ENCODE measurements at regions not wholly inside any gene's neighbourhood (a gene's known extent, or its start where the extent isn't known, plus 50 kb on each side); places are given as distances from the start of the nearest gene placed in this dataset.
"Not testable (repeated sequence)": the region's sequence is repeated elsewhere in the genome, so short reads cannot be mapped to it uniquely, and the experiment has no call there.

DNA sequence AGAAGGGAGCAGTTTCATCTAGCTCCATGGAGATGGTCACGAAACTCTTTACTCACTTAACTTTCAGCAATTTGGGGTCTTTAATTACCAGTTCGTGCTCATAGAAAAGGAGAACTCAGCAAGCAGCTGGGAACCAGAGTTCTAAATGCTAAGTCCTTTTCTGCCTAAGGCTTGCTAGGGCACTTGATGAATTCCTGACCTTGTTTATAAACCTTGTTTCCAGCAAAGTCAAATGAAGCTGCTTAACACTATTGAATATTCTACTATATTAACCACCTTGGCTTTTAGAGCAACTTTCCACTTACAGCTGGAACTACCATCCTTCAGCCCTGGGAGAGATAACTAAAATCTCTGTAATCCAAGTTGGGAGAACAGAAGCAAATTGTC lies 79.5 kb upstream of the TSC22D2 start:
- no peak for DNase-seq (ENCODE audit: low read depth)

DNA sequence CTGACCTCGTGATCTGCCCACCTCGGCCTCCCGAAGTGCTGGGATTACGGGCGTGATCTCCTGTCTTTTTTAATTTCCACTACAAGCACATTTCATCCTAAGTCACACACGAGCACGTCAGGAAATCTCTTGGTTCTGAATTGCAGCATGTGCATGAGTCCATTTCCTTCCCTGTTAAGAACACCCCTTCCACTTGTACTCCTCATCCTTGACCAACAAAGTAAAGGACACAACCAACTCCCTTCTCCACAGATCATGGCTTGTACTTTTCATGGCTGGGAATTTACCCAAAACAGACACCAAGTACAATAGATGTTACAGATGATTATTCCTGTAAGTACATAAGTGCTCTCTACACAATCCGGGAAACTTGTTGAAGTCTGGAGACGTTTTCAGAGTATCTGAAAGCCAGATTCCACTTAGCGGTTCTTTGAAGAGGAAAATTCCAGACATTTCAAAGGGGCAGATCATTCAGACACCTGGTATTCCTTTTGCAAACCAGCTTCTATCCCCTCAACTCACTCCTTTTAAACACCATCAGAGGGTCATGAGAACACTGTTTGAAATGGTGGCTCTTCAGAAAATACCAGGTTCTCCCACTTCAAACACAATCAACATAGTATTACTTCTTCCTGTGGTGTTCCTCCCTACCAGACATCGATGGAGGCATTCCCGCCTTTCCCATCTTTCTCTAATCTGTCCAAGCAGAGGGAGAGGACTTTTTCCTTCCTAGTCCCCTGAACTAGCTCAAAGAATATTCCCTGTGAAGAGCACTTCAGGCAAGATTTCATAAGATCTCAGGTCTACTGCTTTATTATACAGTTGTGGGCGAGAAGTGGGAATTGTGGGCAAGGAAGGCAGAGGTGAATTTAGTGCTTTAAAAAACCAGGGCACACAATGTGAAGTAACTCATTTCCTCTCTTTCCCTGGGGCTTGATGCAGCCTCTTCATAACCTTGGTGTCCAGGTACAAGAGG lies 80.1 kb upstream of the TSC22D2 start:
- DNase-seq (ENCODE audit: low read depth) = no peak

DNA sequence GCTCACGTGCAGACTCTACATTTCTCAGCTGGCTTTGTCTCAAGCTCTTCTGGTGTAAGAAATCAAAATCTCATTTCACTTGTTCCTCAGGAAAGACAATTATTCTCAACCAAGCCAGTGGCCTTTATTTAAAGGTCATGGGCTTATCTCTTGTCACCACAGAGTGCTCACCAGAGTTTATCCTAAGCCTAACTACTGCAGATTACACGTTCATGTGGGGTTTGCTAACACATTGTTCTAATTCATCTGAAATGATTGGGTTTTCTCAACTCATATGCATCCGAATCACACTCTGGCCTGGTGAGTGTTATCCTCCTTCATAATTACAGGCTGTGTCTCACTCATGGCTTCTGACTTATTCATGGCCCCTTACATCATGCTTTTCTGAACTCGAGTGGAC lies 83.3 kb upstream of the TSC22D2 start:
- no peak for DNase-seq (ENCODE audit: low read depth)

DNA sequence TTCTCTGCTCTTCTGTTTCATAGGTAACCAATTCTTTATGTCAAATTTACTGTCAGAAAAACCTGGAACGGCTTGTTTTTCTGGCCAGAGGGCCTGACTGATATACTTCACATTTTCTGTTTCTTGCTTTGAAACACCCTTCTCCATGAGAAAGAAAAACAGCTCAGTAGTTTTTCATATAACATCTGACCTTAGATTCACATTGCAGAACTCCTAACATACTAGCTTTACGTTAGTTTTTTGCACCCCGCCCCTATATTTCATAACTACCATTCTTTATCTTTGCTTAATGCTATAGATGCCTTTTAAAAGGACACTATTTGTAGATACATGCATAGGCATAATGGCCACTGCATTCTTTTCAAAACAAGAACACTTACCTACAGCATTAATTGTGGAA lies 83.9 kb upstream of the TSC22D2 start:
- no peak for DNase-seq (ENCODE audit: low read depth)

DNA sequence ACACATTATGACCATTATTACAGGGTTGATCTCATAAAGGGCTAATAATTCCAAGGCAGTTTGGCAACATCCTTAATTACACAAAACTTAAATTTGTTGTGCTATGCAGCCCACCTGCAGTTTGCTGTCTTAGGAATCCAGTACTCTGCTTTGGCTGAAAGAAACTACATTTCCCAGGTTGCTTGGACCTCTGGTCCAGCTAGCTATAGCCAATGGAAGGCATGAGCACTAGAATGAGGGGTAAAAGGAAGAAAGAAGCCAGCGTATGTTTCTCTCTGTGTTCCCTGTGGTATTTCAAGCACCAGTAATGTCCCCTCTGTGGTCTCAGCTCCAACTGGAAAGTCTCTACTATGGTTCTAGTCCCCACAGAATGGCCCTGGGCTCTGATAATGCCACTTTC lies 84.3 kb upstream of the TSC22D2 start:
- DNase-seq (ENCODE audit: low read depth) = no peak

DNA sequence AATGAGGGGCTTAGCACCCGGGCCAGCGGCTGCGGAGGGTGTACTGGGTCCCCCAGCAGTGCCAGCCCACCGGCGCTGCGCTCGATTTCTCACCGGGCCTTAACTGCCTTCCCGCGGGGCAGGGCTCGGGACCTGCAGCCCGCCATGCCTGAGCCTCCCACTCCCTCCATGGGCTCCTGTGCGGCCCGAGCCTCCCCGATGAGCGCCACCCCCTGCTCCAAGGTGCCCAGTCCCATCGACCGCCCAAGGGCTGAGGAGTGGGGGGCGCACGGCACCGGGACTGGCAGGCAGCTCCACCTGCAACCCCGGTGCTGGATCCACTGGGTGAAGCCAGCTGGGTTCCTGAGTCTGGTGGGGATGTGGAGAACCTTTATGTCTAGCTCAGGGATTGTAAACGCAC lies 85.0 kb upstream of the TSC22D2 start:
- DNase-seq (ENCODE audit: low read depth) = not testable (repeated sequence)

DNA sequence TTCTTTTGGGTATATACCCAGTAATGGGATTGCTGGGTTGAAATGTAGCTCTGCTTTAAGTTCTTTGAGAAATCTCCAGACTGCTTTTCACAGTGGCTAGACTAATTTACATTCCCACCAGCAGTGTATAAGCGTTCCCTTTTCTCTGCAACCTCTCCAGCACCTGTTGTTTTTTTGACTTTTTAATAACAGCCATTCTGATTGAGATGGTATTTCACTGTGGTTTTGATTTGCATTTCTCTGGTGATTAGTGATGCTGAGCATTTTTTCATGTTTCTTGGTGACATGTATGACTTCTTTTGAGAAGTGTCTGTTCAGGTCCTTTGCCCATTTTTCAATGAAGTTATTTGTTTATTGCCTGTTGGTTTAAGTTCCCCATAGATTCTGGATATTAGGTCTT lies 87.1 kb upstream of the TSC22D2 start:
- DNase-seq (ENCODE audit: low read depth) = not testable (repeated sequence)

DNA sequence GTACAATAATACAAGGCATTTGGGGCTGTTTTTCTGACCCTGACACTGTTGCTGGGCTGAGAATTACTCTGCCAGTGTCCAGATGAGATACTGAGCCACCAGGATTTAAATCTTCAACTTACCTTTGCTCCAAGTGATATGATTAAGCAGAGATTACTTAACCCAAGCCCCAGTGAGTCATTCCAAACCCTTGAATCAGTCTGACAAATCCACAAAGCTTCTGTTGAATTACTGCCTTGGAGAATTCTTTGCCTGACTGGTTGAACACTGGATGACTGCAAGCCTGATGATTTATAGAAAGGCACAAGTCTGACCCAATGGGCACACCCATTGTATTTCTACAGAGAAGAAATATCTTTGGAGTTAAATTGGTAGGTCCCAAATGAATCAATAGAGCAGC lies 88.2 kb upstream of the TSC22D2 start:
- DNase-seq (ENCODE audit: low read depth) = peak; percentile 96

DNA sequence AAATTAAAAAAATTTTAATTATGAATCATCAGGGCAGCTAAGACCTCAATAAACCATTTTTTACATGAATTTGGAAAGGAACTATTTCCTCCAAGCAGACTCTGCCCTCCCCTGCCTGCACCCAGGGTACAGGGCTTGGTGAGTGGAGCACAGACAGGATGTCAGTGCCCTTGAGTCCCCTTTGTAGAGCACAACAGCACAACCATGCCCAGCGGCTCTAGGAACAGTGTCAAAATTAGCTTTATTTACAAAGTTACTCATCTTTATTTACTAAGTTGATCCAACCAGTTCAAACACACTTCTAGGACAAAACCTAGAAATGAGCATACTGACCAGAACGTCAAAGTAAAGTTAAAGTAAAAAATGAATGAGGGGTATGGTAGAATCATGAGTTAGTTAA lies 90.6 kb upstream of the TSC22D2 start:
- DNase-seq (ENCODE audit: low read depth) = no peak

DNA sequence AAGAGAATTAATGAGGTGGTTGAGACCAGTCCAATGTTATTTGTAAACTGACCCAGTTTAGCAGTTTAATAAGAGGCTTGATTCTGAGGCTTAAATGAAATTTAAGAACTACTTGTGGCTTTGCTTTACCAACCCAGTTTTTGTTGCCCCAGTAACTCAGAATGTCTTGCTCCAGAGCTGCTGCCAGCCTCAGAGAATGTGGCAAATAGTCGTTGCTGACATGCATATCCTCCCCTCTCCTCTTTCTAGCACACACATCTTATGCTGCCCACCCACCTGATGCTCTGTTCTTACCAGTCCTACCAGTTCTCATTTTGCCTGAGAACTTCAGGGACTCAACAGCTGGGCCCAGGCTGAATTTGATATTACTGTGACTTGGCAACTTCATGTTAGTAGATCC lies 92.4 kb upstream of the TSC22D2 start:
- DNase-seq (ENCODE audit: low read depth) = no peak

DNA sequence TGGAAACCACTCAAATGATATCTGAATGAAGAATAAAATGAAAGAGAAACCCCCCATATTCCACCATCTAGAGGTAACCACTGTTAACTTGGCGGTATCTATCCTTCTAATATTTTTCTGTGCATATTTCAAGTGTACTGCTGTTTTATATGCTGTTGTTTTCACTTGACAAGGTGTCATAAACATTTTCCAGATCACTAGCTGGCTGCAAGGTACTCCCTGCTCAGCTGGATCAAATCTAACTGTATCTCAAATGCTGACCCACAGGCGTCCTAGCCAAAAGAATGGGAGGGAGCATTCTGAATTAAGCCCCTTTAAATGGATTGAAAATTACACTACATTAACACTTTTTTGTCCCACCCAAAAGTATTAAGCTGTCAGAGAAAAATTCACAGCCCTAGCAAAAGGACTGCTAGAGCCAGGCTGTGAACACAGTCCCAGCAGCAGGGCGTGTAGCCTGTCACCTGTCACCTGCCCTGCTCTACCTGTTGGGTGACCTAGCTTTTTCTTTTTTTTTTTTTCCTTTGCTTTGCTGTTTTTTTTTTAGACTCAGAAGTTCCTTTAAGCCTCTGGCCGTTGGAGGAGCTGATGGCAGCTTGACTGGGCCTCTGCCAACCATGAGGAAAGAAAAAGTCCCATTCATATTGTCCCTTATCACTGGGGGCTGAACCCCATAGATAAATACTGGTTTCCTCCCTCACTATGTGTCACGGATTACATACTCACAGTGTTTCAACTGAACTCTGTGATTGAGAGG lies 93.7 kb upstream of the TSC22D2 start:
- DNase-seq (ENCODE audit: low read depth) = no peak

DNA sequence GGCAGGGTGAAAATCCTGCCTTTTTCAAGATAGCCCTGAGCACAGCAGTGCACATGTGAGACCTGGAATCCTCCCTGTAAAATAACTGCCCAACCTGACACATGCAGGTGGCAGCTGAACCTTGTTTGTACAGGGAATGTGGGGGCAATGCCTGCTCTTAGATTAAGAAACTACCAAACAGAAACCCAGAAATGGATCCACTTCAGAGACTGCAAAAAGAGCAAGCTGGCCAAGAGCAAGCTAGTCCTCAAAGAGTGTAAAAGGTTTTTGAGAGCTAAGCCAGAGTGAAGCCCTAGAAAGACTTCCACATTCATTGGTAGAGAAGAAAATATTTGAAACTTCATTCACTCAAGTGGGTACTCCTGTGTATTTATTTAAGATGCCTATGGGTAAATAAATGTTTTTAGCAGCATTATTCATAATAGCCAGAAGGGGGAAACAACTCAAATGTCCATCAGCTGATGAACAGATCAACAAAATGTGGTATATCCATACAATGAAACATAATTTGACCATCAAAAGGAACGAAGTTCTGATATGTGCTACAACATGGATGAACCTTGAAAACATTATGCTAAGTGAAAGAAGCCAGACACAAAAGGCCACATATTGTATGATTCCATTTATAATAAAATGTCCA lies 96.0 kb upstream of the TSC22D2 start:
- DNase-seq (ENCODE audit: low read depth) = no peak

DNA sequence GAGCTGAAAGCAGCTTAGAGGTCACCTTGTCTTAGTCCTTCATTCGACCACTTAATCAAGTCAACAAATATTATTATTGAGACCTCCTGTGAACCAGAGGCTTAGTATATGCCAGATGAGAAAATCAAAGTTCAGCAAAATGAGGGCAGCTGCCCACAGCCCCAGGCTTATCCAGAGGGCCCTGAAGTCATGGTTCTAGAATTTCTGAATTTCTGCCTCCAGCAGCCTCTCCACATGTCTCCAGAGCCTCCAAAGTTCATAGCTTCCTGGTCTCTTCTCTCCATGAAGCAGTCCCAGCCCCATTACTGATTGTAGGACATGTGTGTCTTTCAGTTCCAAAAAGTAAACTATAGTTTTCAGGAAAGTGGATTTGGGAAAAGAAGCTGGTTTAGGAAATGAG lies 96.9 kb upstream of the TSC22D2 start:
- DNase-seq (ENCODE audit: low read depth) = no peak

DNA sequence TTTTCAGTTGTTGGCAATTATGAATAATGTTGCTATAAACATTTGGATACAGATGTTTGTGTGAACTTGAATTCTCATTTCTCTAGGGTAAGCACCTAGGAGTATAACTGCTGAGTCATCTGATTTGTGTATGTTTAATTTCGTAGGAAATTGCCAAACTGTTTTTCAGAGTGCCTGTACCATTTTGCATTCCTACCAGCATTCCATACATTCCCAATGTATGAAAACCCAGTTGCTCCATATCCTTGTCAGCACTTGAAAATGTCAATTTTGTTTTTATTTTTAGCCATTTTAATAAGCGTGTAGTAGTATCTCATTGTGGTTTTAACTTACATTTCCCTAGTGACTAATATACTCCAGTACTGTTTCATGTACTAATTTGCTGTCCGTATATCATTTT lies 98.5 kb upstream of the TSC22D2 start:
- peak; percentile 79 for DNase-seq (ENCODE audit: low read depth)

DNA sequence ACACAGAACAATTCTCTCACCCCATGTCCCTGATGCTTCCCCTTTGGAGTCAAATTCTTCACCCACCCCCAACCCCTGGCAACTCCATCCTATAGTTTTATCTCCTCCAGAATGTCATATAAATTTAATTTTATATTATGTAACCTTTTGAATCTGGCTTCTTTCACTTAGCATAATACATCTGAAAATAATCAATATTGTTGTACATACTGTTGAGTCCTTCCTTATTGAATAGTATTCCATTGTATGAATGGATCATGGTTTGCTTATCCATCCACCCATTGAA lies 98.9 kb upstream of the TSC22D2 start:
- no peak for DNase-seq (ENCODE audit: low read depth)

DNA sequence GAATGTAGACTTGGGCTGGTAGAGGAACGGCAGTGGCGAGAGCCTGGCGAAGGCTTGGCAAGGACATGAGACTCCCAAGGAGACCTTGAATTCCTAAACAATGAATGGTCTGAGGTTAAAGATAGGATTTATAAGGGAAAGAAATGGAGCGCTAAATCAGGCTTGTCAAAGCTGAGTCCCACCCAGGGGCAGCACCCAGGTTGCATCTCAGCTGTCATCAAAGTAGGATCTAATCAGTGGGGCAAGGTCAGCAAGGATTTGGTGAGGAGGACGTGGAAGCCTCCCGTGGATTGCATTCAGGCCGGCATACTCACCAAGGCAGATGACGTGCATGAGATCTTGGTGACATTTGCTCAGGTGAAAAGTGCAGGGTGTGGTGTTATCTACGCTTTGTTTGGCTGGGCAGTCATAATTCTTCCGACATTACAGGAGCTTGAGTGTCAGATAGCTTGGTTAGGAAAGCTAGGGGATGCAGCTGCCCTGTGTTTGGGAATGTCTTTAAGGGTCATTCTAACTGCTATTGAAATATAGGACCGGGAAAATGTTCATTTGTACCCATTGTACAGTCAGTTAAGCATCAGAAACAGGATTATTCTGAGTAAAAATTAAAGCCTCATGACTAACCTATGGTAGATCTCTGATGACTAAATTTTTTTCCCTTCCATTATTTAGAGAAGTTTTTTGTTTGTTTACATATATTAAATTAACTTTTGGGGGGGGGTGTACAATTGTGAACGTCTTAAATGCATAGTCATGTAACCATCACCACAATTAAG lies 99.4 kb upstream of the TSC22D2 start:
- DNase-seq (ENCODE audit: low read depth) = peak; percentile 46

DNA sequence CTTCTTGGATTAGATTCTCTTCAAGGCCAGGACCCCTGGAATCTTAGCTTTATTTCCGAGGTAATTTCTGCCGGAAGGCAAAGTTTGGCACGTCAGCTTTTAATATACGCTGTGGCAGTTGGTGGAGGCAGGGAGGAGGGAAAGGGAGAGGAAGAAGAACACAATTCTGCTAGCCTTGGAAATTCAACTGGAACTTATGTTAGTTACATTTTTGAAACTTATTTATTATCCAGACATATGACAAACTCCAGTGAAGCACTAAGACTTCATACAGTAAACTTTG lies 100.1 kb upstream of the TSC22D2 start:
- no peak for DNase-seq (ENCODE audit: low read depth)

DNA sequence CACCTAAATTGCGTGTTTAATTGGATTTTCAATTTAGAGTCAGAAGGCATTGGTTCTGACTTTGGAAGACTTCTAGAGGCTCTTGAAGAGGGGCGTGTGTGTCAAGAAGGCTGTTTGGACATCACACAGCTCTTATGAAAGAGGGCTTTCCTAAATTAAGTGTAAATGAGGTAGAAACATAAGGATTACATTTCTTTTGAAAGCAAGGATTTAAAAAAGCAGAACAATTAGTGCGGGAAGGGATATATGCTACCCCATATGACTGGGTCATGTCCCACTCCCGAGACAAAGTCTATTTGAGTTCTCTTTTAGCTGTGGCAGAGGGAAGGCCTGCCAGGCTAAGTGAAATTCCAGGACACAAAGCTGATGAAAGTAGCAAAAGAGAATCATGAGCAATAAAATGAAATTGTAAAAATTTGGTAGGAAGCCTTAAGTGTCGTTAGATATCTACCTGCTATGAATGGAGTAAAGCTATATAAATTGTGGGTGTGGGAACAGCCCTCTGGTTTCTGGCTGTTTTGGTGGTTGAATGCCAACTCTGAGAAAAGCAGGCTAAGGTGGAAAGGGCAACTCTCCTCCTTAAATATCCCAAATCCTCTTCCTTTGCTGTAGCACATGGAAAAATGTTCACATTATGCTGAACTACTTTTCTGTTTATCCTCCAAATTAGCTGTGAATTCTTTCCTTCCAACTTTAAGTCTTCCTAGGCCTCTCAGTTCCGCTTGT lies 100.6 kb upstream of the TSC22D2 start:
- no peak for DNase-seq (ENCODE audit: low read depth)

DNA sequence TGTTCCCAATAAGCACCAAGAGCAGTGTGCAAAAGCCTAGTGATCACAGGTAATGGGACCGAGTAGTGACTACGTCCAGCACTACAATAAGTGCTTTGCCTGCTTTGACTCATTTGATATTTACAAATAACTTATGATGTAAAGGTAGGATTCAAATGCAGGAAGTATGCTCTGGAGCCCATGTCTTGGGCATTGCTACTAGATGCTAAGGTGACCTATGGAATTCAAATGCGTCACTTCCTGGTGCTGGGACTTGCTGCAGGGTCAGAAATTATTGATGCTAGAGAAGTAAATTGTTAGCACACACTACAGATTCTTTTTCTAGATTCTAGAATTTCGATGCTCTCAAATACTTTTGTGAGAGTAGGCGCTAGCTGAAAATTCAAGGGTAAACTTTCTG lies 101.2 kb upstream of the TSC22D2 start:
- no peak for DNase-seq (ENCODE audit: low read depth)

DNA sequence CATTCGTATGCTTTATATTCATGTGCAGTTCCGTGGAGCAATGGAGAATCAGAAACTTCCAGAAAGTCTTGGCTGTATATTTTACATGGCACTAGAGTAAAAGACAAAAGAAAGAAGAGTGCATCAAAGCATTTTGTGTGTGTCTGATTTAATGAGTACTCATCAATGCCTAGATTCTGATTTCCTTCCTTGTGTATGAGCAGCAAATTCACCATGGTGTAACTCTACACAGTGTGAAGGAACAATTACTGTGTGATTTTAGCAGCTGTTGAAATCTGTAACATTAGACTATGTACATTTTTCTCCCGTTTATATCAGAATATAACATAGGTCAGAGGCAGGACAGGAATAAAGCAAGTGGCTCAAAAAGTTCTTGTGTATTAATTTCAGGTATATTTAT lies 102.0 kb upstream of the TSC22D2 start:
- no peak for DNase-seq (ENCODE audit: low read depth)

DNA sequence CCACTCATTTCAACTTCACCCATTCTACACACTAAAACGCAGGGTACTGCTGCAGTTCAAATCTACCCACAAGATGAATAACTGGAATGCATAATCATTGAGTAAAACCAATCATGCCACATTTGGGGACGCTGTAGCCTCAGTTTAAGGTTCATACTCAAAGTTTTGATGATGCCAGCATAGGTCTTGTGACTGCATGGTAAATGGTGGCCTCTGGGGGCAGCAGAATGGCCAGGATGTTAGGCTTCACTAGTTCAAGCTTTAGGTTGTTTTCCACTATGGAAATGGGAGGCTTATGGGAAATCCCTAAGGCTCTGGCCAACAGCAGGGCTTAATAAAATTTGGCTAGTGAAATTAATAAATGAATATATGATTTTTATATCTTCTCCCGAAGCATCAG lies 104.3 kb upstream of the TSC22D2 start:
- DNase-seq (ENCODE audit: low read depth) = peak; percentile 70

DNA sequence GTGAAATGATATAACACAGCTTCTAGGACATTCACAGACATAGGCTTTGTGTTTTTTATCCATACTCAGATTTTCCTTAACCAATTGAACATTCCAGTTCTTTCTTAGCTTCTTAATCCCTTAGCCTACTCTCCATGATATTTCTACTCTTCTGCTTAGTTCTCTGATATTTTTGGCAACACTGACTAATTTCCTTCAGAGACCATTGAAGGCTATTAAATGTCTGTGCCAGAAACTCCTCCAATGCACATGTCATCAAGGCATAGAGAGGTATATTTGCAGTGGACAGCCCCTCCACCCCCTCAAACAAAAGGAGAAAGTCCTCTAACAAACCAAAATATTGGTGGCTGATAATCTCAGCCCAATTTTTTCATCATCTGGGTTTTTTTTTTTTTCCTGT lies 105.9 kb upstream of the TSC22D2 start:
- DNase-seq (ENCODE audit: low read depth) = no peak
